ENCODE measurements at regions not wholly inside any gene's neighbourhood (a gene's known extent, or its start where the extent isn't known, plus 50 kb on each side); places are given as distances from the start of the nearest gene placed in this dataset.
A peak's percentile ranks its signal among the peaks of the same experiment; 100 is the strongest.

GRCh38 chrX:85544609-85545008 is 165.1 kb upstream of the POF1B start:
- TF ChIP-seq REST (IDR thresholded peaks at IDR 0.05; ENCODE audit: low read depth) (no peak), TAF1 (IDR thresholded peaks at IDR 0.05; ENCODE audit: low read depth) (no peak), FOXM1 (IDR thresholded peaks at IDR 0.05; ENCODE audit: borderline replicate concordance, low read depth) (no peak), YY1 (IDR thresholded peaks at IDR 0.05; ENCODE audit: low read depth) (no peak), MAX (IDR thresholded peaks at IDR 0.05) (no peak), RAD21 (IDR thresholded peaks at IDR 0.05; ENCODE audit: low read depth) (peak; percentile 35)

GRCh38 chrX:85543866-85544265 is 164.4 kb upstream of the POF1B start:
- TF ChIP-seq TCF12 (IDR thresholded peaks at IDR 0.05; ENCODE audit: low read depth) (no peak), MAX (IDR thresholded peaks at IDR 0.05) (no peak), ZBTB7A (IDR thresholded peaks at IDR 0.05; ENCODE audit: low read depth) (no peak), YY1 (IDR thresholded peaks at IDR 0.05; ENCODE audit: low read depth) (no peak), TEAD4 (IDR thresholded peaks at IDR 0.05) (no peak), RAD21 (IDR thresholded peaks at IDR 0.05; ENCODE audit: low read depth) (no peak), FOXM1 (IDR thresholded peaks at IDR 0.05; ENCODE audit: borderline replicate concordance, low read depth) (no peak), TAF1 (IDR thresholded peaks at IDR 0.05; ENCODE audit: low read depth) (no peak), REST (IDR thresholded peaks at IDR 0.05; ENCODE audit: low read depth) (no peak), EP300 (IDR thresholded peaks at IDR 0.05; ENCODE audit: borderline replicate concordance) (no peak), CEBPB (IDR thresholded peaks at IDR 0.05) (no peak), NFIC (IDR thresholded peaks at IDR 0.05) (no peak), EGR1 (IDR thresholded peaks at IDR 0.05) (no peak)

- TF ChIP-seq EGR1 (IDR thresholded peaks at IDR 0.05) = no peak
- no peak for TF ChIP-seq CREB1 (IDR thresholded peaks at IDR 0.05; ENCODE audit: low read depth)
- no peak for TF ChIP-seq RAD21 (IDR thresholded peaks at IDR 0.05; ENCODE audit: low read depth)
Measured at GRCh38 chrX:85517994-85518718, 138.7 kb upstream of the POF1B start.

GRCh38 chrX:85516131-85516530 is 136.7 kb upstream of the POF1B start:
- TF ChIP-seq CEBPB (IDR thresholded peaks at IDR 0.05) (no peak), ZBTB7A (IDR thresholded peaks at IDR 0.05; ENCODE audit: low read depth) (no peak), MAX (IDR thresholded peaks at IDR 0.05) (no peak), EGR1 (IDR thresholded peaks at IDR 0.05) (no peak), CREB1 (IDR thresholded peaks at IDR 0.05; ENCODE audit: low read depth) (no peak), EP300 (IDR thresholded peaks at IDR 0.05; ENCODE audit: borderline replicate concordance) (no peak), USF1 (IDR thresholded peaks at IDR 0.05) (no peak), TEAD4 (IDR thresholded peaks at IDR 0.05) (no peak), RAD21 (IDR thresholded peaks at IDR 0.05; ENCODE audit: low read depth) (no peak), NFIC (IDR thresholded peaks at IDR 0.05) (no peak), FOXM1 (IDR thresholded peaks at IDR 0.05; ENCODE audit: borderline replicate concordance, low read depth) (no peak), REST (IDR thresholded peaks at IDR 0.05; ENCODE audit: low read depth) (no peak), YY1 (IDR thresholded peaks at IDR 0.05; ENCODE audit: low read depth) (no peak), TAF1 (IDR thresholded peaks at IDR 0.05; ENCODE audit: low read depth) (no peak), TCF12 (IDR thresholded peaks at IDR 0.05; ENCODE audit: low read depth) (no peak)

GRCh38 chrX:85506871-85507270 is 127.4 kb upstream of the POF1B start:
- no peak for TF ChIP-seq TEAD4 (IDR thresholded peaks at IDR 0.05)
- TF ChIP-seq TAF1 (IDR thresholded peaks at IDR 0.05; ENCODE audit: low read depth) = no peak
- TF ChIP-seq EP300 (IDR thresholded peaks at IDR 0.05; ENCODE audit: borderline replicate concordance) = no peak
- no peak for TF ChIP-seq YY1 (IDR thresholded peaks at IDR 0.05; ENCODE audit: low read depth)
- no peak for TF ChIP-seq CEBPB (IDR thresholded peaks at IDR 0.05)
- no peak for TF ChIP-seq EGR1 (IDR thresholded peaks at IDR 0.05)
- no peak for TF ChIP-seq FOXM1 (IDR thresholded peaks at IDR 0.05; ENCODE audit: borderline replicate concordance, low read depth)
- TF ChIP-seq MAX (IDR thresholded peaks at IDR 0.05) = no peak
- TF ChIP-seq REST (IDR thresholded peaks at IDR 0.05; ENCODE audit: low read depth) = no peak
- no peak for TF ChIP-seq CREB1 (IDR thresholded peaks at IDR 0.05; ENCODE audit: low read depth)
- TF ChIP-seq NFIC (IDR thresholded peaks at IDR 0.05) = no peak
- TF ChIP-seq ZBTB7A (IDR thresholded peaks at IDR 0.05; ENCODE audit: low read depth) = no peak
- no peak for TF ChIP-seq TCF12 (IDR thresholded peaks at IDR 0.05; ENCODE audit: low read depth)
- no peak for TF ChIP-seq RAD21 (IDR thresholded peaks at IDR 0.05; ENCODE audit: low read depth)
- TF ChIP-seq USF1 (IDR thresholded peaks at IDR 0.05) = no peak
